Right kidney (tissue), 1 donor: ENCODE measurements at regions not wholly inside any gene's neighbourhood (a gene's known extent, or its start where the extent isn't known, plus 50 kb on each side); places are given as distances from the start of the nearest gene placed in this dataset.
"Not testable (repeated sequence)": the region's sequence is repeated elsewhere in the genome, so short reads cannot be mapped to it uniquely, and the experiment has no call there.

Source experiments
- DNase-seq: peaks from one replicate; pipeline ENCODE4 v3.0.0-alpha.2; 2016

GRCh38 chr3:140752499-140752898, 74.6 kb downstream of the TRIM42 start:
- DNase-seq = no peak

GRCh38 chr3:140753865-140754754, 76.2 kb downstream of the TRIM42 start:
- DNase-seq = no peak

- DNase-seq = peak; percentile 7
These were observed 77.1 kb downstream of the TRIM42 start for GRCh38 chr3:140754936-140755335.

- DNase-seq = no peak
These were observed 78.6 kb downstream of the TRIM42 start for GRCh38 chr3:140756240-140757016.

- no peak for DNase-seq
These were observed 81.1 kb downstream of the TRIM42 start for GRCh38 chr3:140758791-140759444.

- no peak for DNase-seq
These were observed 82.6 kb downstream of the TRIM42 start for GRCh38 chr3:140760324-140761075.

GRCh38 chr3:140761076-140761639, 83.3 kb downstream of the TRIM42 start:
- no peak for DNase-seq

GRCh38 chr3:140762746-140763145, 84.9 kb downstream of the TRIM42 start:
- no peak for DNase-seq

- no peak for DNase-seq
These were observed 85.7 kb downstream of the TRIM42 start for GRCh38 chr3:140763532-140763931.

GRCh38 chr3:140765246-140765645, 87.4 kb downstream of the TRIM42 start:
- DNase-seq = no peak

- no peak for DNase-seq
These were observed 88.6 kb downstream of the TRIM42 start for GRCh38 chr3:140766465-140766864.

GRCh38 chr3:140767566-140767965, 89.7 kb downstream of the TRIM42 start:
- no peak for DNase-seq

- no peak for DNase-seq
These were observed 91.1 kb downstream of the TRIM42 start for GRCh38 chr3:140768941-140769340.

- no peak for DNase-seq
These were observed 92.1 kb downstream of the TRIM42 start for GRCh38 chr3:140769951-140770350.

GRCh38 chr3:140770977-140771667, 93.3 kb downstream of the TRIM42 start:
- DNase-seq = no peak

- DNase-seq = no peak
These were observed 99.9 kb downstream of the TRIM42 start for GRCh38 chr3:140777631-140778233.

GRCh38 chr3:140791368-140791767, 113.5 kb downstream of the TRIM42 start:
- DNase-seq = no peak

GRCh38 chr3:140794507-140794906, 116.6 kb downstream of the TRIM42 start:
- no peak for DNase-seq

- DNase-seq = not testable (repeated sequence)
These were observed 125.0 kb downstream of the TRIM42 start for GRCh38 chr3:140802898-140803297.

GRCh38 chr3:140809316-140809715, 131.5 kb downstream of the TRIM42 start:
- DNase-seq = no peak
